HG03039 (cell line): ENCODE measurements at regions not wholly inside any gene's neighbourhood (a gene's known extent, or its start where the extent isn't known, plus 50 kb on each side); places are given as distances from the start of the nearest gene placed in this dataset.
"Not testable (repeated sequence)": the region's sequence is repeated elsewhere in the genome, so short reads cannot be mapped to it uniquely, and the experiment has no call there.

Source experiments
- ATAC-seq: cut with Tn5 transposase; IDR thresholded peaks from one replicate; pipeline ENCODE4 v1.9.1; 2021; ENCODE audit warnings: mild to moderate bottlenecking, moderate library complexity; ENCODE audit not compliant: unreplicated experiment

DNA sequence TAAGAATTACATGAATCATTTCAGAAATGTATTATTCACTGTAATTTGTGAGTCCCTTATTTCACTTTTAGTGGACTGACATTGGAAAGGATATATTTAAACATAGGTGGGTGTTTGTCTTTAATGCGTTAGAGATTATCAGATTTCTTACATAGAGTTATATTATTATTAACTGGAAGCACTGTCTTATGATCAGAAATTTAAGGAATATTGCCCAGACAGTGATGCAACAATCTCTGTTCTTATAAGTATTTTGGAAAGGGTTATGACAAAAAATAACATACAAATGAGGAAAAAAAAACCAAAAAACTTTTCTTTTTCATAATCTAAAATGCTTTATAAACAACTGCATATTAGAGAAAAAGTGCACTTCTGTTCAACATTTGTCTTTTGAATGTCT is 836.6 kb downstream of the SLC6A15 start:
- ATAC-seq: no peak

DNA sequence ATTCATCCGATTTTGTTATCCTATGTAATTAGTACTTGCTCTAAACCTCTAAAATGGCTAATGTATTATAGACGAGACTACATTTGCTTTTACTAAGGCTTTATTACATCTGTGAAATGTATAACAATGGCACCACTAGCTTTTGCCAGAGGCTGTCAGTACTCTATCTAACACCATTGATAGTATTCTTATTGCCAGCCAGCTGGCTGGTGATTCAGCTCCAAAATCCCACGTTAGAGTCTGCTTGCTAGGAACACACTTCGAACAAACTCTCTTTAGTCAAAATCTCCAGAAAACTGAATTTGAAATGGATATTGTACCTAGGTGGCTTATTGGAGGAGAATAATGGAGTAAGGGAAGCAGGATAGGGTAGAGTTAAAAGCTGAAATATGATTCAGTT is 839.2 kb downstream of the SLC6A15 start:
- no peak for ATAC-seq

DNA sequence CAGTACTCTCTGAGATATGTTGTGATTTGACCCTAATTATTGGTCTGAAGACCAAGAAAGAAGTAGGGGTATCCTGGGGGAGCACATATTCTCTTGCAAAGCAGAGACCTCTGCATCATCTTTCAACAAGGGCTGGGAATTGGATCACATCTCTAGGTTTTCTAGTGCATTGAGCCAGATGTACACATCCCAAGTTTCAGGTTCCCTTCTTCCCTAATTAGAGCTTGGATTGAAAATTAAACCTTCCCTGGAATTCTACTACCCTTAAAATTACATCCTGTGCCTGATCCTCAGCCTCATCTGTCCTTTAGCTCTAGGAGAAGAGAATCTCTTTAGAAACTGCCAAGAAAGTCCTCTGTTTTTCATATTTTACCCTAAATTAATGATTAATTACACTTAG is 839.6 kb downstream of the SLC6A15 start:
- no peak for ATAC-seq

GRCh38 chr12:84070292-84070691 is 842.3 kb downstream of the SLC6A15 start:
- no peak for ATAC-seq

GRCh38 chr12:84069699-84070098 is 842.9 kb downstream of the SLC6A15 start:
- ATAC-seq: no peak

- no peak for ATAC-seq
Measured at GRCh38 chr12:84069198-84069597, 843.4 kb downstream of the SLC6A15 start.

- no peak for ATAC-seq
Measured at GRCh38 chr12:84058136-84058535, 854.5 kb downstream of the SLC6A15 start.

DNA sequence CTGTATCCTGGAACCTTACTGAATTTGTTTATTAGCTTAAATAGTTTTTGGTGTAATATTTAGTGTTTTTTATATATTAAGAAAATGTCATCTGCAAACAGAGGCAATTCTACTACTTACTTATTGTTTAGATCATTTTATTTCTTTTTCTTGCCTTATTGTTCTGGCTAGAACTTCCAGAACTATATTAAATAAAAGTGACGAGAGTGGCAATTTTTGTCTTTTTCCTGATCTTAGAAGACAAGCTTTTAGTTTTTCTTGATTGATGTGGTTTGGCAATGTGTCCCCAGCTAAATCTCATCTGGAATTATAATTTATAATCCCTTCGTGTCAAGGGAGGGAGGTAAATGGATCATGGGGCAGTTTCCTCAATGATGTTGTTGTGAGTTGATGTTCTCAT is 857.8 kb downstream of the SLC6A15 start:
- ATAC-seq: no peak

DNA sequence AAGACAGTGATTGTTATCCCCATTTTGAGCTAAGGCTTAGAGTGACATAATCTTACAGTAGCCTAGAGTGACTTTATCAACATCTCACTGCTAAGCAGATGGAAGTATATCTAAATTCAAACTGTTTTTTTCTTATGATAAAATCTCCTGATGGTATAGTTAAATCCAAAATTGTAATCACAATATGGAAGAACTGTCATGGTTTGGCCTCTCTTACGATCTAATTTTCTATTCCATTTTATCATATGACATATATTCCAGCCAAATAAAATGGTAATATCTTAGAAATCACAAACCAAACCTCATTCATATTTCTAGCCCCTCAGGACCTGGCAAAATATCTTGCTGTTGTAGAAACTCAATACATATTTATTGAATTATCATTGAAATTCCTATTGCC is 864.7 kb downstream of the SLC6A15 start:
- ATAC-seq: no peak

DNA sequence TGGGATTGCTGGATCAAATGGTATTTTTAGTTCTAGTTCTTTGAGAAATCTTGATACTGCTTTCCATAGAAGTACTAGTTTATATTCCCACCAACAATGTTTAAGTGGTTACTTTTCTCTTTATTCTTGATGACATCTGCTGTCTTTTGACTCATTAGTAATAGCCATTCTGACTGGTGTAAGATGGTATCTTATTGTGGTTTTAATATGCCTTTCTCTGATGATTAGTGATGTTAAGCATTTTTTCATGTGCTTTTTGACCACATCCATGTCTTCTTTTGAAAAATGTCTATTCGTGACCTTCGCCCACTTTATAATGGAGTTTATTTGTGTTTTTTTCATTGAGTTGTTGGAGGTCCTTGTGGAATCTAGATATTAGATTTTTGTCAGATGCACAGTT is 865.7 kb downstream of the SLC6A15 start:
- no peak for ATAC-seq

DNA sequence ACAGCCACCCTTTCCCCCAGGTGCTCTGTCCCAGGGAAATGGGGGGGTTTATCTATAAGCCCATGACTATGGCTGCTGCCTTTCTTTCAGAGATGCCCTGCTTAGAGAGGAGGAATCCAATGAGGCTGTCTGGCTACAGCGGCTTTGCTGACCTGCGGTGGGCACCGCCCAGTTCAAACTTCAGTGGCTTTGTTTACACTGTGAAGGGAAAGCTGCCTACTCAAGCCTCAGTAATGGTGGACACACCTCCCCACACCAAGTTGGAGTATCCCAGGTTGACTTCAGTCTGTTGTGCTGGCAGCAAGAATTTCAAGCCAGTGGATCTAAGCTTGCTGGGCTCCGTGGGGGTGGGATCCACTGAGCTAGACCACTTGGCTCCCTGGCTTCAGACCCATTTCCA is 869.2 kb downstream of the SLC6A15 start:
- no peak for ATAC-seq

- no peak for ATAC-seq
Measured at GRCh38 chr12:84038242-84038641, 874.4 kb downstream of the SLC6A15 start.

DNA sequence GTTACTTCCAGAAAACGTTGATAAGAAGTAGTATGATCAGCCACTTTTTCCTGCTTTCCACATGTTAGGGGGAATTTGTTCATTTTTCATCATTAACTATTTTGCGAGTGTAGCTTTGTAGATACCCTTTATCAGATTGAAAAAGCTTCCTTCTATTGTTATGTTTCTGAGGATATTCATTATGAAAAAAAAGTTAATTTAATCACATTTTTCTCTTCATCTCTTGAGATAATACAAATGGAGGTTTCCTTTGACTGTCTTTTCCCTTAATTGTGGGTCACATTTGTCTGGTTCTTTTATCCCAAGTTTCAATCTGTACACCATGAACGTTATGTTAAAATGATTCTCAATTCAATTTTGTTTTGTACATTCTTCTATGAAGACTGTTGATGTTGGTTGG is 875.7 kb downstream of the SLC6A15 start:
- no peak for ATAC-seq

- no peak for ATAC-seq
Measured at GRCh38 chr12:84035766-84036165, 876.8 kb downstream of the SLC6A15 start.

DNA sequence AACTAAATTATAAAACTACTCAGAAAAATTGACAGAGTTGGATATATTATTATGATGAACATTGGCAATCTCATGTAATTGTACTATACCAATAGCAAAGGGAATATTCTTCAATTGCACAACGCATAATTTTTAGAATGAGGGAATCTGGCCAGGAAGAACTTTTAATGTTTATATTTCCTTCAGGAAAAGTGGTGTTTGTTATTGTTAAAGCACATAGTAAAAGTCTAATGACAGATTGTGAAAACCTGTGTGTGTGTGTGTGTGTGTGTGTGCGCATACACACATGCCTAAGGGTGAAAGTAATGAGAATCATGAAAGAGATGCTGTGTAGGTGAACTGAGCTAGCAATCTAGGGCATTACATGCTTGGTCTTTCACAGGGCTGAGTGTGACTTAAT is 877.7 kb downstream of the SLC6A15 start:
- ATAC-seq: no peak

DNA sequence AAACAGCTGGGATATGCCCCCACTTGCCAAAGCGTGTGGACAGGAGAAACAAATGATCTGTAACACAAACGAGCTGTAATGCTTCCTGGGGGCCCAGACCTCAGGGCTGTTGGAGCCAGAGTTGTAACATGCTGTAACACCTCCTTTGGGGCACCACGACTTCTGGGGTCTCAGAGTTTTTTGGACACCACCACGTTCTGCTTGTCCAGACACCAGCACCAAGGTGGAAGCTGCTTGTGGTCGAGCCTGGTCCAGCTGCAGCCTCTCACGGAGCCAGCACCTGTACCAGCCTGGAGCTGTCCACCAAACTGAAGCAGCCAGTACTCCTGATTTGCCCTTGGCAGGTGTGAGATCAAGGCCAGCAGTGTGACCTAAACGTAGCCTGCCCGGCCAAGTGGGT is 879.4 kb downstream of the SLC6A15 start:
- no peak for ATAC-seq

DNA sequence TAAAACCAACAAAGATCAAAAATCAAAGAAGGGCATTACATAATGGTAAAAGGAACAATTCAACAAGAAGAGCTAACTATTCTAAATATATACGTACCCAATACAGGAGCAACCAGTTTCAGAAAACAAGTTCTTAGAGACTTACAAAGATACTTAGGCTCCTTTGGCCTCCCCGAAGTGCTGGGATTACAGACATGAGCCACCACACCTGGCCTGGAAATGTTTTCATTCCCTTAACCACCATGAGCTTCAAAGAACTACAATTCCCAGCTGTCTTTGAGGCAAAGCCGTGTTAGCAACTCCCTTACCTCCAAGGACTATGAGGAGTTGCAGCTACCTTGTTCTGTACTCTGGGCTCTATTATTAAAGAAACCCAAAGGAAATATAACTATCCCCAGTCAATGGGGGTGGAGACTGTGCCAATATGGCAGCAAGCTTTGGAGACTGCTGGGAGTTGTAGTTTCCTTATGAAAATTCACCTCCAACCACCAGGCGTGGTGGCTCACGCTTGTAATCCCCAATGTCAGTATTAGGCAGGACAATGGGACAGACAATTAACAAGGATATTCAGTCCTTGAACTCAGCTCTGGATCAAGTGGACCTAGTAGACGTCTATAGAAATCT is 893.9 kb downstream of the SLC6A15 start:
- not testable (repeated sequence) for ATAC-seq

GRCh38 chr12:84016956-84017355 is 895.6 kb downstream of the SLC6A15 start:
- ATAC-seq: no peak

DNA sequence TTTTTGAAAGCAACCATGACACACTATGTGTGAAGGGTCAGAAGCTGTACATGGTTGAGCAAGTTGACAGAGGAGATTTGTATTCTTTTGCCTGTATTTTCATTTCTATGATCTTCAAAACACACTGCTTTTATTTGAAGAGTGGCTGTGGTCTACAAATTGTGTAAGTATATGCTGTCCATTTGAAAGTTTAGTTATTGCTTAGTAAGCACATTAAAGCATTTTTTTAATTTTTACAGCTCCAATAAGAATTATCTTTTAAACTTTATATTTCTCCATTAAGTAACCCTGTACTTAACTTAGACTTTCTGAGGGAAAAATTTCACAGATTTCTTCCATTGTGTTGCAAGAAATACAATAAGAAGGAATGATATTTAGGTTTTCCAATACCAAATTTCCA is 915.2 kb downstream of the SLC6A15 start:
- ATAC-seq: no peak

- ATAC-seq: no peak
Measured at GRCh38 chr12:83996671-83997070, 915.9 kb downstream of the SLC6A15 start.

GRCh38 chr12:83985084-83985483 is 927.5 kb downstream of the SLC6A15 start:
- ATAC-seq: no peak

DNA sequence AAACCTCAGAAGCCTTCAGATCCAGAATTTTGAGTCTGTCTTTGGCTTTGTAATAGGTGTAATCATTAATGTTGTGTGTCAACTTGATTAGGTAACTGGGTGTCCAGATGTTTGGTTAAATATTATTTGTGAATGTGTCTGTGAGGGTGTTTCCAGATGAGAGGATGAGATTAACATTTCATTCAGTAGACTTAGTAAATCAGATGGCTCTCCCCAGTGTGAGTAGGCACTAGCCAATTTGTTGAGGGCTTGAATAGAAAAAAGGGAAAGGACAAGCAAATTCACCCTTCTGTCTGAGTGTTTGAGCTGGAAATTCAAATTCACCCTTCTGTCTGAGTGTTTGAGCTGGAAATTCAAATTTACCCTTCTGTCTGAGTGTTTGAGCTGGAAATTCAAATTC is 932.2 kb downstream of the SLC6A15 start:
- no peak for ATAC-seq

- ATAC-seq: no peak
Measured at GRCh38 chr12:83979785-83980184, 932.8 kb downstream of the SLC6A15 start.
